ENCODE measurements at regions not wholly inside any gene's neighbourhood (a gene's known extent, or its start where the extent isn't known, plus 50 kb on each side); places are given as distances from the start of the nearest gene placed in this dataset.

GRCh38 chr6:53984163-53984562, 127.1 kb upstream of the MLIP start:
- TF ChIP-seq CTCF (IDR thresholded peaks at IDR 0.05; ENCODE audit: low read length) (no peak), EZH2 (optimal IDR thresholded peaks at IDR 0.05; ENCODE audit: low read depth, low read length) (no peak), EZH2phosphoT487 (IDR thresholded peaks at IDR 0.05; ENCODE audit: low read length) (no peak)
